A673 (cell line): ENCODE measurements at regions not wholly inside any gene's neighbourhood (a gene's known extent, or its start where the extent isn't known, plus 50 kb on each side); places are given as distances from the start of the nearest gene placed in this dataset.

Experiments
- BruUV-seq: library from RNA; stranded (reverse); fragments of 400-500 nt; replicated peaks from 2 replicates; lab custom pipeline; 2021; lab: Mats Ljungman, UMichigan
- CTCF ChIA-PET: fragments of 300-600 bp; sonication (Branson Sonifier 250); formaldehyde crosslinking; loops from one replicate; lab custom pipeline; 2022; ENCODE audit warnings: antibody characterized with exemption; lab: Charles Lee
- POLR2A ChIA-PET: fragments of 300-600 bp; sonication (Branson Sonifier 250); formaldehyde crosslinking; loops from one replicate; lab custom pipeline; 2022; ENCODE audit warnings: antibody characterized with exemption; ENCODE audit not compliant: low non-redundant PET; lab: Charles Lee
- DNase-seq: peaks from one replicate; pipeline ENCODE4 v3.0.0-alpha.2; 2015; ENCODE audit warnings: low spot score
- H3K27ac ChIP-seq: fragments of 200-600 bp; sonication (generic); 2 replicates; pipeline ENCODE4 v1.5.1; 2016; ENCODE audit warnings: mixed run types, low read depth, mild to moderate bottlenecking, mixed read lengths, antibody characterized with exemption, low read length; ENCODE audit not compliant: poor library complexity, severe bottlenecking
- H3K27me3 ChIP-seq: fragments of 200-600 bp; sonication (generic); replicated peaks from 2 replicates; pipeline ENCODE4 v1.6.1; 2017; ENCODE audit warnings: mixed run types, low read depth, mild to moderate bottlenecking, mixed read lengths, antibody characterized with exemption, low read length; ENCODE audit not compliant: insufficient read depth, poor library complexity
- H3K36me3 ChIP-seq: fragments of 200-600 bp; sonication (generic); 2 replicates; pipeline ENCODE4 v1.6.1; 2016; ENCODE audit warnings: mixed run types, mild to moderate bottlenecking, mixed read lengths, antibody characterized with exemption, low read length; ENCODE audit not compliant: insufficient read depth, poor library complexity, severe bottlenecking
- H3K4me1 ChIP-seq: fragments of 200-600 bp; sonication (generic); 2 replicates; pipeline ENCODE4 v1.6.1; 2017; ENCODE audit warnings: mixed run types, mild to moderate bottlenecking, mixed read lengths, antibody characterized with exemption, low read length; ENCODE audit not compliant: insufficient read depth, poor library complexity, severe bottlenecking
- H3K4me3 ChIP-seq: fragments of 200-600 bp; sonication (generic); 2 replicates; pipeline ENCODE4 v1.5.1; 2016; ENCODE audit warnings: low read depth, mixed run types, mild to moderate bottlenecking, mixed read lengths, low read length; ENCODE audit not compliant: poor library complexity, severe bottlenecking
- H3K9me3 ChIP-seq: fragments of 200-600 bp; sonication (generic); 2 replicates; pipeline ENCODE4 v1.6.1; 2016; ENCODE audit warnings: mixed run types, low read depth, mild to moderate bottlenecking, mixed read lengths, antibody characterized with exemption, low read length; ENCODE audit not compliant: poor library complexity, severe bottlenecking
- EZH2 ChIP-seq: fragments of 200-600 bp; sonication (generic); IDR thresholded peaks from 2 replicates; pipeline ENCODE4 v1.6.1; 2017; ENCODE audit warnings: borderline replicate concordance, low read depth, mild to moderate bottlenecking, mixed read lengths, antibody characterized with exemption, low read length; ENCODE audit not compliant: poor library complexity, severe bottlenecking
- intact Hi-C: fragments of 100-400 bp; cut with micrococcal nuclease; formaldehyde crosslinking; loops from one replicate; pipeline ENCODE4 v1.10.0; 2022; ENCODE audit not compliant: unreplicated experiment
- TF ChIP-seq, protein P1 (sequence below): fragments of 300-800, 200-600 bp; sonication (generic); conservative IDR thresholded peaks from 2 replicates; pipeline ENCODE4 v1.5.1; 2017; ENCODE audit warnings: low read depth, mild to moderate bottlenecking, antibody characterized with exemption, low read length, moderate library complexity, mixed read lengths

GRCh38 chr4:157810137-157810774, 362.6 kb downstream of the GASK1B start:
- Histone ChIP-seq H3K36me3 (no peaks in the 10 kb centered on the region), H3K27ac (no peak overlapping the region), H3K27me3 (no peaks in the 10 kb centered on the region), H3K4me1 (peaks cover 17% of the 10 kb centered on the region), H3K9me3 (no peaks in the 10 kb centered on the region), H3K4me3 (no peak overlapping the region)
- BruUV-seq: no TSS peak
- ChIA-PET POLR2A (no interaction called here), CTCF (no interaction called here)
- no peak for DNase-seq
- intact Hi-C loops: no loop called here
- TF ChIP-seq, protein P1, sequence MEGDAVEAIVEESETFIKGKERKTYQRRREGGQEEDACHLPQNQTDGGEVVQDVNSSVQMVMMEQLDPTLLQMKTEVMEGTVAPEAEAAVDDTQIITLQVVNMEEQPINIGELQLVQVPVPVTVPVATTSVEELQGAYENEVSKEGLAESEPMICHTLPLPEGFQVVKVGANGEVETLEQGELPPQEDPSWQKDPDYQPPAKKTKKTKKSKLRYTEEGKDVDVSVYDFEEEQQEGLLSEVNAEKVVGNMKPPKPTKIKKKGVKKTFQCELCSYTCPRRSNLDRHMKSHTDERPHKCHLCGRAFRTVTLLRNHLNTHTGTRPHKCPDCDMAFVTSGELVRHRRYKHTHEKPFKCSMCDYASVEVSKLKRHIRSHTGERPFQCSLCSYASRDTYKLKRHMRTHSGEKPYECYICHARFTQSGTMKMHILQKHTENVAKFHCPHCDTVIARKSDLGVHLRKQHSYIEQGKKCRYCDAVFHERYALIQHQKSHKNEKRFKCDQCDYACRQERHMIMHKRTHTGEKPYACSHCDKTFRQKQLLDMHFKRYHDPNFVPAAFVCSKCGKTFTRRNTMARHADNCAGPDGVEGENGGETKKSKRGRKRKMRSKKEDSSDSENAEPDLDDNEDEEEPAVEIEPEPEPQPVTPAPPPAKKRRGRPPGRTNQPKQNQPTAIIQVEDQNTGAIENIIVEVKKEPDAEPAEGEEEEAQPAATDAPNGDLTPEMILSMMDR: no peak
- no peak for TF ChIP-seq EZH2

DNA sequence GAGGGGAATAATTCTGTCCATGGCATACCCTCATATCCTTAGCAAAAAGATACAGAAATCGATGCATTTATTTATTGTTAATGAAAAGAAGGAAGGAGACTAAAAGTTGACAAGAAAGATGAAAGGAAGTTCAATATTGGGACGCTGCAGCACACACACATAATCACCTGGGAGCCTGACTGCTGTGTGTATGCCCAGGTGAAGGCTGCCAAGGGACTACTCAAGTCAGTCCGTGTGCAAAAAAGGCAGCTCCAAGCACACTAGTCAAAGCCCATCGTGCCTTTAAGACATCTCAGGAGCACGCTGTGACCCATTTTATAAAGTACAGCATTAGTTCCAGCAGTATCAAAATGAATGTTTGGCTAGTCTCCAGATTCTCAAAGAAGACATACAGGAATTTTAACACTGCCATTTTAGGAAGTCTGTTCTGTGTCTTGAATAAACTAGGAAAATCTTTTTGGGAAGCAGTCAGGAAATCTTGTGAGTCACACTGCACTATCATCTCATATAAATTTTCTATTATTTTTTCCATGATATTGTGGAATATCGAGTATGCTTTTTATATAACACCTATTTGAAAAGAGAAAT, 363.9 kb downstream of the GASK1B start:
- Histone ChIP-seq H3K36me3 (no peaks in the 10 kb centered on the region), H3K4me3 (no peak overlapping the region), H3K27me3 (no peaks in the 10 kb centered on the region), H3K4me1 (peaks cover 23% of the 10 kb centered on the region), H3K27ac (no peak overlapping the region), H3K9me3 (no peaks in the 10 kb centered on the region)
- TF ChIP-seq, protein P1: no peak
- TF ChIP-seq EZH2: no peak
- POLR2A ChIA-PET: no interaction called here
- no peak for DNase-seq
- CTCF ChIA-PET: no interaction called here
- intact Hi-C loops: loop anchor here (10.0 kb wide), 1 partner anchor 584 kb away; the partner anchor contains the start of gene GRIA2
- BruUV-seq: no TSS peak

DNA sequence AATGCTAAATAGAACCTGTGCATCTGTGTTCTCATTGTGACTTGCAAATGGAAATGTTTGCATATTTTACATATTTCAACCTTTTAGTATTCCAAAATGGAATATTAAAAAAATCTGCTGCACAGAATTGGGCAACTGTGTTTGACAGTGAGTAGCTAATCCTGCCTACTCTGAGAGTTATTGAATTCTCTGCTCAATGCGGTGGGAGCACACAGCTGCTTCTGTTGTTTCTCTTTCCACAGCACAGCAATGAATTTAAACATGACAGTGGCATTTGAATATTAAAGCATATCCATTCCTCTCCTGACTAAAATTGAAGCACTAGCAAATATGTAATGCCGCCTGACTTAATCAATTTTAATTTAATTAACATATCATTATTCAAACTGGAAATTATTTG, 366.6 kb downstream of the GASK1B start:
- H3K4me1 ChIP-seq: peaks cover 23% of the 10 kb centered on the region
- peak; percentile 21 for DNase-seq
- TF ChIP-seq, protein P1: no peak
- TF ChIP-seq EZH2: no peak
- no peak overlapping the region for H3K27ac ChIP-seq
- peaks cover 6% of the 10 kb centered on the region for H3K9me3 ChIP-seq
- H3K36me3 ChIP-seq: no peaks in the 10 kb centered on the region
- no peaks in the 10 kb centered on the region for H3K27me3 ChIP-seq
- CTCF ChIA-PET: no interaction called here
- no TSS peak for BruUV-seq
- no peak overlapping the region for H3K4me3 ChIP-seq
- intact Hi-C loops: loop anchor here (10.0 kb wide), 1 partner anchor 581 kb away; the partner anchor contains the start of gene GRIA2
- POLR2A ChIA-PET: no interaction called here
